Hematopoietic multipotent progenitor cell treated with erythropoietin and hydrocortisone succinate and interleukin-3 and kit ligand, for 8 days (in vitro differentiated cells): ENCODE measurements at regions not wholly inside any gene's neighbourhood (a gene's known extent, or its start where the extent isn't known, plus 50 kb on each side); places are given as distances from the start of the nearest gene placed in this dataset.

Experiments used
- DNase-seq: peaks from one replicate; pipeline ENCODE4 v3.0.0-alpha.2; 2015

- no peak for DNase-seq
These were observed 177.8 kb upstream of the SMIM23 start for GRCh38 chr5:171607863-171608262.

GRCh38 chr5:171609806-171610452 lies 175.7 kb upstream of the SMIM23 start:
- no peak for DNase-seq

- DNase-seq, result no peak
These were observed 174.9 kb upstream of the SMIM23 start for GRCh38 chr5:171610686-171611085.

GRCh38 chr5:171612749-171613148 lies 172.9 kb upstream of the SMIM23 start:
- no peak for DNase-seq

- DNase-seq, result no peak
These were observed 171.1 kb upstream of the SMIM23 start for GRCh38 chr5:171614511-171614910.

GRCh38 chr5:171614971-171615653 lies 170.5 kb upstream of the SMIM23 start:
- no peak for DNase-seq

GRCh38 chr5:171615705-171616640 lies 169.6 kb upstream of the SMIM23 start:
- DNase-seq, result no peak

GRCh38 chr5:171617266-171617665 lies 168.4 kb upstream of the SMIM23 start:
- no peak for DNase-seq

GRCh38 chr5:171617817-171618591 lies 167.6 kb upstream of the SMIM23 start:
- no peak for DNase-seq

- no peak for DNase-seq
These were observed 166.4 kb upstream of the SMIM23 start for GRCh38 chr5:171619196-171619595.

GRCh38 chr5:171619744-171620143 lies 165.9 kb upstream of the SMIM23 start:
- DNase-seq, result no peak

GRCh38 chr5:171622010-171622409 lies 163.6 kb upstream of the SMIM23 start:
- no peak for DNase-seq

- DNase-seq, result no peak
These were observed 162.5 kb upstream of the SMIM23 start for GRCh38 chr5:171623107-171623506.

- no peak for DNase-seq
These were observed 162.0 kb upstream of the SMIM23 start for GRCh38 chr5:171623551-171624097.

- DNase-seq, result no peak
These were observed 161.2 kb upstream of the SMIM23 start for GRCh38 chr5:171624396-171624795.

- DNase-seq, result no peak
These were observed 160.0 kb upstream of the SMIM23 start for GRCh38 chr5:171625646-171626045.

- no peak for DNase-seq
These were observed 157.5 kb upstream of the SMIM23 start for GRCh38 chr5:171627936-171628632.

GRCh38 chr5:171628633-171628974 lies 157.0 kb upstream of the SMIM23 start:
- no peak for DNase-seq

- DNase-seq, result no peak
These were observed 156.4 kb upstream of the SMIM23 start for GRCh38 chr5:171629221-171629620.

- peak; percentile 65 for DNase-seq
These were observed 155.8 kb upstream of the SMIM23 start for GRCh38 chr5:171629628-171630349.

GRCh38 chr5:171630350-171631065 lies 155.1 kb upstream of the SMIM23 start:
- no peak for DNase-seq
